ENCODE measurements at regions not wholly inside any gene's neighbourhood (a gene's known extent, or its start where the extent isn't known, plus 50 kb on each side); places are given as distances from the start of the nearest gene placed in this dataset.

DNA sequence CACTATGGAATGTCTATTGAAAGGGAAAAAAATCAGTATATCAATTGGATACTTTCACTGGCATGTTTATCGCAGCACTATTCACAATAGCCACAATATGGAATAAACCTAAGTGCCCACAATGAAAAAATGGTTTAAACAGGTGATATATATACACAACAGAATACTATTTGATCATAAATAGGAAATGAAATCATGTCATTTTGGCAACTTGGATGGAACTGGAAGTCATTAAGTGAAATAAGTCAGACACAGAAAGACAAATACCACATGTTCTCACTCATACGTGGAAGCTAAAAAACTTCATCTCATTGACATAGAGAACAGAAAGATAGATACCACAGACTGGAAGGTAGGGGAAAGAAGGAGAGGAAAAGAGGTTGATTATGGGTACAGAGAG, 471.6 kb upstream of the FTMT start:
- TF ChIP-seq, protein P1, sequence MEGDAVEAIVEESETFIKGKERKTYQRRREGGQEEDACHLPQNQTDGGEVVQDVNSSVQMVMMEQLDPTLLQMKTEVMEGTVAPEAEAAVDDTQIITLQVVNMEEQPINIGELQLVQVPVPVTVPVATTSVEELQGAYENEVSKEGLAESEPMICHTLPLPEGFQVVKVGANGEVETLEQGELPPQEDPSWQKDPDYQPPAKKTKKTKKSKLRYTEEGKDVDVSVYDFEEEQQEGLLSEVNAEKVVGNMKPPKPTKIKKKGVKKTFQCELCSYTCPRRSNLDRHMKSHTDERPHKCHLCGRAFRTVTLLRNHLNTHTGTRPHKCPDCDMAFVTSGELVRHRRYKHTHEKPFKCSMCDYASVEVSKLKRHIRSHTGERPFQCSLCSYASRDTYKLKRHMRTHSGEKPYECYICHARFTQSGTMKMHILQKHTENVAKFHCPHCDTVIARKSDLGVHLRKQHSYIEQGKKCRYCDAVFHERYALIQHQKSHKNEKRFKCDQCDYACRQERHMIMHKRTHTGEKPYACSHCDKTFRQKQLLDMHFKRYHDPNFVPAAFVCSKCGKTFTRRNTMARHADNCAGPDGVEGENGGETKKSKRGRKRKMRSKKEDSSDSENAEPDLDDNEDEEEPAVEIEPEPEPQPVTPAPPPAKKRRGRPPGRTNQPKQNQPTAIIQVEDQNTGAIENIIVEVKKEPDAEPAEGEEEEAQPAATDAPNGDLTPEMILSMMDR (IDR thresholded peaks at IDR 0.05): no peak
- TF ChIP-seq EP300 (IDR thresholded peaks at IDR 0.05) (no peak), POLR2A (IDR thresholded peaks at IDR 0.05) (no peak)
